ENCODE measurements at regions not wholly inside any gene's neighbourhood (a gene's known extent, or its start where the extent isn't known, plus 50 kb on each side); places are given as distances from the start of the nearest gene placed in this dataset.

- TF ChIP-seq CTCF (IDR thresholded peaks at IDR 0.05; ENCODE audit: insufficient read depth, missing control alignments) = no peak
- FAIRE-seq (no peak), DNase-seq (ENCODE audit: insufficient read length, low spot score) (no peak)
Measured at GRCh38 chr1:30597711-30598110, 125.7 kb downstream of the MATN1 start.

GRCh38 chr1:30596891-30597290 lies 126.5 kb downstream of the MATN1 start:
- no peak for TF ChIP-seq CTCF (IDR thresholded peaks at IDR 0.05; ENCODE audit: insufficient read depth, missing control alignments)
- no peak for DNase-seq (ENCODE audit: insufficient read length, low spot score)
- no peak for FAIRE-seq

GRCh38 chr1:30596470-30596869 lies 126.9 kb downstream of the MATN1 start:
- FAIRE-seq = no peak
- DNase-seq (ENCODE audit: insufficient read length, low spot score) = no peak
- TF ChIP-seq CTCF (IDR thresholded peaks at IDR 0.05; ENCODE audit: insufficient read depth, missing control alignments) = no peak

- no peak for FAIRE-seq
Measured at GRCh38 chr1:30589083-30589482, 134.3 kb downstream of the MATN1 start.

GRCh38 chr1:30588311-30589073 lies 134.9 kb downstream of the MATN1 start:
- no peak for TF ChIP-seq CTCF (IDR thresholded peaks at IDR 0.05; ENCODE audit: insufficient read depth, missing control alignments)
- FAIRE-seq (no peak), DNase-seq (ENCODE audit: insufficient read length, low spot score) (no peak)

More at GRCh38 chr1:30589083-30589482, 134.3 kb downstream of the MATN1 start:
- no peak for DNase-seq (ENCODE audit: insufficient read length, low spot score)
- no peak for TF ChIP-seq CTCF (IDR thresholded peaks at IDR 0.05; ENCODE audit: insufficient read depth, missing control alignments)

- DNase-seq (ENCODE audit: insufficient read length, low spot score) (no peak), FAIRE-seq (no peak)
- TF ChIP-seq CTCF (IDR thresholded peaks at IDR 0.05; ENCODE audit: insufficient read depth, missing control alignments) = no peak
Measured at GRCh38 chr1:30586671-30587070, 136.7 kb downstream of the MATN1 start.

- TF ChIP-seq CTCF (IDR thresholded peaks at IDR 0.05; ENCODE audit: insufficient read depth, missing control alignments) = no peak
- DNase-seq (ENCODE audit: insufficient read length, low spot score) = no peak
- no peak for FAIRE-seq
Measured at GRCh38 chr1:30579580-30579979, 143.8 kb downstream of the MATN1 start.

Data from D721Med (cell line).